Prostate gland (tissue), 2 donors: ENCODE measurements at regions not wholly inside any gene's neighbourhood (a gene's known extent, or its start where the extent isn't known, plus 50 kb on each side); places are given as distances from the start of the nearest gene placed in this dataset.
"Not testable (repeated sequence)": the region's sequence is repeated elsewhere in the genome, so short reads cannot be mapped to it uniquely, and the experiment has no call there.

Experiments
- CTCF ChIP-seq, 4 experiments: fragments of 200-600 bp in 2 of 4; fragments of 450-650 bp in 2 of 4; sonication (generic) in 2 of 4; IDR thresholded peaks; 1 replicate in 3 of 4; 2 replicates in 1 of 4; pipeline ENCODE4 v1.5.1; 2016 to 2019; ENCODE audit warnings: antibody characterized with exemption in 4 of 4, mild to moderate bottlenecking in 2 of 4, moderate library complexity in 2 of 4
- POLR2A ChIP-seq: fragments of 450-650 bp; IDR thresholded peaks from one replicate; pipeline ENCODE4 v1.6.1; 2016; ENCODE audit warnings: antibody characterized with exemption, mild to moderate bottlenecking
- POLR2AphosphoS5 ChIP-seq: sonication (generic); formaldehyde crosslinking; IDR thresholded peaks from one replicate; pipeline ENCODE4 v1.6.1; 2017; ENCODE audit warnings: antibody characterized with exemption

GRCh38 chrX:40863260-40863659 lies 127.9 kb upstream of the MED14 start:
- not testable (repeated sequence) for TF ChIP-seq CTCF (IDR thresholded peaks at IDR 0.05); POLR2A; POLR2AphosphoS5
